ENCODE measurements at regions not wholly inside any gene's neighbourhood (a gene's known extent, or its start where the extent isn't known, plus 50 kb on each side); places are given as distances from the start of the nearest gene placed in this dataset.

- no peak for TF ChIP-seq CTCF (conservative IDR thresholded peaks at IDR 0.05 in 1 of 2, IDR thresholded peaks at IDR 0.05 in 1 of 2; ENCODE audit: low read depth in 1 of 2, low read length in 2 of 2)
- no peak for TF ChIP-seq EZH2 (IDR thresholded peaks at IDR 0.05; ENCODE audit: low read length, missing control alignments)
These were observed 271.0 kb upstream of the ARSJ start for GRCh38 chr4:114250439-114250891.

Data from fibroblast of lung (primary cell).